Calu3 (cell line): ENCODE measurements at regions not wholly inside any gene's neighbourhood (a gene's known extent, or its start where the extent isn't known, plus 50 kb on each side); places are given as distances from the start of the nearest gene placed in this dataset.

Source experiments
- BruUV-seq: library from RNA; stranded (reverse); fragments of 400-500 nt; replicated peaks from 2 replicates; lab custom pipeline; 2021; lab: Mats Ljungman, UMichigan
- CTCF ChIA-PET: fragments of 300-600 bp; sonication (Branson Sonifier 250); formaldehyde crosslinking; loops from one replicate; lab custom pipeline; 2022; ENCODE audit warnings: antibody characterized with exemption; lab: Charles Lee
- DNase-seq: peaks from one replicate; pipeline ENCODE4 v3.0.0; 2022
- H3K27ac Mint-ChIP-seq: one replicate; pipeline ENCODE4 v1.8.0; 2022; ENCODE audit warnings: mixed read lengths; ENCODE audit not compliant: unreplicated experiment
- H3K27me3 Mint-ChIP-seq: one replicate; pipeline ENCODE4 v1.8.0; 2022; ENCODE audit warnings: mixed read lengths; ENCODE audit not compliant: unreplicated experiment
- H3K36me3 Mint-ChIP-seq: one replicate; pipeline ENCODE4 v1.8.0; 2022; ENCODE audit warnings: mild to moderate bottlenecking, moderate library complexity, mixed read lengths; ENCODE audit not compliant: insufficient read depth, unreplicated experiment
- H3K4me1 Mint-ChIP-seq: one replicate; pipeline ENCODE4 v1.8.0; 2022; ENCODE audit warnings: mild to moderate bottlenecking, low read depth, mixed read lengths; ENCODE audit not compliant: unreplicated experiment
- H3K4me3 Mint-ChIP-seq: one replicate; pipeline ENCODE4 v1.8.0; 2022; ENCODE audit warnings: mild to moderate bottlenecking, low read depth, moderate library complexity, mixed read lengths; ENCODE audit not compliant: unreplicated experiment
- H3K9me3 Mint-ChIP-seq: one replicate; pipeline ENCODE4 v1.8.0; 2022; ENCODE audit warnings: low read depth, mixed read lengths; ENCODE audit not compliant: unreplicated experiment
- CTCF ChIP-seq: fragments of 200-600 bp; IDR thresholded peaks from one replicate; pipeline ENCODE4 v1.8.0; 2022; ENCODE audit warnings: antibody characterized with exemption; ENCODE audit not compliant: unreplicated experiment
- intact Hi-C: fragments of 100-400 bp; cut with micrococcal nuclease; formaldehyde crosslinking; loops from one replicate; pipeline ENCODE4 v1.10.0; 2022; ENCODE audit not compliant: unreplicated experiment

- Mint-ChIP-seq H3K27me3 (no peaks in the 10 kb centered on the region), H3K4me3 (peak overlapping the region; percentile 24), H3K4me1 (peaks cover 22% of the 10 kb centered on the region), H3K9me3 (no peaks in the 10 kb centered on the region), H3K36me3 (peaks cover 15% of the 10 kb centered on the region), H3K27ac (peak overlapping the region; percentile 53)
- DNase-seq = peak; percentile 27
- no TSS peak for BruUV-seq
- CTCF ChIA-PET = interaction anchor here (0.8 to 1.7 kb wide), 9 partner anchors 10 to 571 kb away, joined by 3 to 17 read pairs (median 4); no protein-coding TSS in a partner anchor
- TF ChIP-seq CTCF = no peak
- intact Hi-C loops = loop anchor here (1.0 kb wide), 1 partner anchor 83 kb away; no protein-coding TSS in a partner anchor
These were observed 51.3 kb upstream of the RERGL start for GRCh38 chr12:18141048-18141982.

GRCh38 chr12:18139989-18140596 lies 50.1 kb upstream of the RERGL start:
- peak; percentile 46 for TF ChIP-seq CTCF
- Mint-ChIP-seq H3K36me3 (peaks cover 8% of the 10 kb centered on the region), H3K4me3 (no peak overlapping the region), H3K9me3 (no peaks in the 10 kb centered on the region), H3K27ac (no peak overlapping the region), H3K27me3 (no peaks in the 10 kb centered on the region), H3K4me1 (peaks cover 13% of the 10 kb centered on the region)
- CTCF ChIA-PET = interaction anchor here (0.9 to 1.7 kb wide), 2 partner anchors 85 to 157 kb away, joined by 3 to 4 read pairs; no protein-coding TSS in a partner anchor
- BruUV-seq = no TSS peak
- intact Hi-C loops = no loop called here
- DNase-seq = no peak
